NB4 (cell line): ENCODE measurements at regions not wholly inside any gene's neighbourhood (a gene's known extent, or its start where the extent isn't known, plus 50 kb on each side); places are given as distances from the start of the nearest gene placed in this dataset.
"Not testable (repeated sequence)": the region's sequence is repeated elsewhere in the genome, so short reads cannot be mapped to it uniquely, and the experiment has no call there.

Experiments
- POLR2A ChIP-seq: IDR thresholded peaks from 2 replicates; pipeline ENCODE4 v1.6.1; 2011; ENCODE audit warnings: mild to moderate bottlenecking; ENCODE audit not compliant: insufficient read length; ENCODE audit errors: extremely low read depth
- TF ChIP-seq, protein P1 (sequence below): IDR thresholded peaks from one replicate; pipeline ENCODE4 v1.5.1; 2012; ENCODE audit warnings: low read depth, low read length
- TF ChIP-seq, protein P2 (sequence below): IDR thresholded peaks from 2 replicates; pipeline ENCODE4 v1.6.1; 2011; ENCODE audit warnings: low read depth, low read length

DNA sequence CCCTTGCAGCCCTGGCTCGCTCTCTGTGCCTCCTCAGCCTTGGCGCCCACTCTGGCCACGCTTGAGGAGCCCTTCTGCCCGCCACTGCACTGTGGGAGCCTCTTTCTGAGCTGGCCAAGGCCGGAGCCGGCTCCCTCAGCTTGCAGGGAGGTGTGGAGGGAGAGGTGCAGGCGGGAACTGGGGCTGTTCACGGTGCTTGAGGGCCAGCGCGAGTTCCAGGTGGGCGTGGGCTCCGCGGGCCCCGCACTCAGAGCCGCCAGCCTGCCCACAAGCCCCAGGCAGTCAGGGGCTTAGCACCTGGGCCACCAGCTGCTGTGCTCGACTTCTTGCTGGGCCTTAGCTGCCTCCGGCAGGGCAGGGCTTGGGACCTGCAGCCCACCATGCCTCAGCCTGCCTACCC is 861.5 kb upstream of the TPTE start:
- TF ChIP-seq, protein P1, sequence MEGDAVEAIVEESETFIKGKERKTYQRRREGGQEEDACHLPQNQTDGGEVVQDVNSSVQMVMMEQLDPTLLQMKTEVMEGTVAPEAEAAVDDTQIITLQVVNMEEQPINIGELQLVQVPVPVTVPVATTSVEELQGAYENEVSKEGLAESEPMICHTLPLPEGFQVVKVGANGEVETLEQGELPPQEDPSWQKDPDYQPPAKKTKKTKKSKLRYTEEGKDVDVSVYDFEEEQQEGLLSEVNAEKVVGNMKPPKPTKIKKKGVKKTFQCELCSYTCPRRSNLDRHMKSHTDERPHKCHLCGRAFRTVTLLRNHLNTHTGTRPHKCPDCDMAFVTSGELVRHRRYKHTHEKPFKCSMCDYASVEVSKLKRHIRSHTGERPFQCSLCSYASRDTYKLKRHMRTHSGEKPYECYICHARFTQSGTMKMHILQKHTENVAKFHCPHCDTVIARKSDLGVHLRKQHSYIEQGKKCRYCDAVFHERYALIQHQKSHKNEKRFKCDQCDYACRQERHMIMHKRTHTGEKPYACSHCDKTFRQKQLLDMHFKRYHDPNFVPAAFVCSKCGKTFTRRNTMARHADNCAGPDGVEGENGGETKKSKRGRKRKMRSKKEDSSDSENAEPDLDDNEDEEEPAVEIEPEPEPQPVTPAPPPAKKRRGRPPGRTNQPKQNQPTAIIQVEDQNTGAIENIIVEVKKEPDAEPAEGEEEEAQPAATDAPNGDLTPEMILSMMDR = not testable (repeated sequence)
- TF ChIP-seq POLR2A = not testable (repeated sequence)
- TF ChIP-seq, protein P2, sequence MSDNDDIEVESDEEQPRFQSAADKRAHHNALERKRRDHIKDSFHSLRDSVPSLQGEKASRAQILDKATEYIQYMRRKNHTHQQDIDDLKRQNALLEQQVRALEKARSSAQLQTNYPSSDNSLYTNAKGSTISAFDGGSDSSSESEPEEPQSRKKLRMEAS = not testable (repeated sequence)
